IPS-NIHi7 (cell line): ENCODE measurements at regions not wholly inside any gene's neighbourhood (a gene's known extent, or its start where the extent isn't known, plus 50 kb on each side); places are given as distances from the start of the nearest gene placed in this dataset.

ENCODE experiments used
- DNase-seq: peaks from one replicate; pipeline ENCODE4 v3.0.0; 2012; ENCODE audit warnings: mixed read lengths; ENCODE audit errors: extremely low spot score

GRCh38 chr7:47690902-47691558 lies 109.1 kb upstream of the TNS3 start:
- no peak for DNase-seq

- DNase-seq = no peak
Measured at GRCh38 chr7:47689558-47689957, 107.6 kb upstream of the TNS3 start.

- no peak for DNase-seq
Measured at GRCh38 chr7:47688311-47689100, 106.6 kb upstream of the TNS3 start.

- no peak for DNase-seq
Measured at GRCh38 chr7:47685712-47686376, 103.9 kb upstream of the TNS3 start.

GRCh38 chr7:47685151-47685550 lies 103.2 kb upstream of the TNS3 start:
- DNase-seq = no peak

GRCh38 chr7:47684728-47685127 lies 102.8 kb upstream of the TNS3 start:
- no peak for DNase-seq

- no peak for DNase-seq
Measured at GRCh38 chr7:47683485-47683898, 101.6 kb upstream of the TNS3 start.

- DNase-seq = no peak
Measured at GRCh38 chr7:47682874-47683273, 101.0 kb upstream of the TNS3 start.

GRCh38 chr7:47681249-47681810 lies 99.4 kb upstream of the TNS3 start:
- DNase-seq = no peak

- no peak for DNase-seq
Measured at GRCh38 chr7:47678641-47679380, 96.9 kb upstream of the TNS3 start.

- DNase-seq = no peak
Measured at GRCh38 chr7:47677664-47678063, 95.8 kb upstream of the TNS3 start.

- DNase-seq = no peak
Measured at GRCh38 chr7:47677093-47677492, 95.2 kb upstream of the TNS3 start.

GRCh38 chr7:47672977-47673381 lies 91.1 kb upstream of the TNS3 start:
- DNase-seq = peak; percentile 30

GRCh38 chr7:47672271-47672791 lies 90.4 kb upstream of the TNS3 start:
- no peak for DNase-seq

- DNase-seq = no peak
Measured at GRCh38 chr7:47671358-47671757, 89.4 kb upstream of the TNS3 start.

- DNase-seq = no peak
Measured at GRCh38 chr7:47670729-47671128, 88.8 kb upstream of the TNS3 start.

GRCh38 chr7:47669901-47670384 lies 88.0 kb upstream of the TNS3 start:
- DNase-seq = no peak

GRCh38 chr7:47669178-47669891 lies 87.4 kb upstream of the TNS3 start:
- no peak for DNase-seq

GRCh38 chr7:47666164-47666862 lies 84.4 kb upstream of the TNS3 start:
- no peak for DNase-seq

GRCh38 chr7:47664650-47665195 lies 82.8 kb upstream of the TNS3 start:
- no peak for DNase-seq
